Activated naive CD8-positive, alpha-beta T cell treated with anti-CD3 and anti-CD28 coated beads for 36 hours (primary cell): ENCODE measurements at regions not wholly inside any gene's neighbourhood (a gene's known extent, or its start where the extent isn't known, plus 50 kb on each side); places are given as distances from the start of the nearest gene placed in this dataset.

Source experiments
- DNase-seq: peaks from one replicate; pipeline ENCODE4 v3.0.0; 2021
- H3K27ac Mint-ChIP-seq: one replicate; pipeline ENCODE4 v1.8.0; 2022; ENCODE audit warnings: mild to moderate bottlenecking, moderate library complexity, mixed read lengths
- H3K27me3 Mint-ChIP-seq: one replicate; pipeline ENCODE4 v1.8.0; 2022; ENCODE audit warnings: mild to moderate bottlenecking, mixed read lengths
- H3K36me3 Mint-ChIP-seq: one replicate; pipeline ENCODE4 v1.8.0; 2021; ENCODE audit warnings: mild to moderate bottlenecking, mixed read lengths
- H3K4me1 Mint-ChIP-seq: one replicate; pipeline ENCODE4 v1.8.0; 2021; ENCODE audit warnings: mixed read lengths
- H3K4me3 Mint-ChIP-seq: one replicate; pipeline ENCODE4 v1.8.0; 2022; ENCODE audit warnings: mild to moderate bottlenecking, moderate library complexity, mixed read lengths
- H3K9me3 Mint-ChIP-seq: one replicate; pipeline ENCODE4 v1.8.0; 2022; ENCODE audit warnings: mixed read lengths

- Mint-ChIP-seq H3K9me3 (no peaks in the 10 kb centered on the region), H3K4me3 (no peak overlapping the region), H3K27me3 (no peaks in the 10 kb centered on the region), H3K4me1 (no peaks in the 10 kb centered on the region), H3K36me3 (no peaks in the 10 kb centered on the region), H3K27ac (no peak overlapping the region)
- no peak for DNase-seq
Measured at GRCh38 chr1:68322096-68322495, 89.8 kb upstream of the WLS start.

GRCh38 chr1:68321084-68321685 is 88.9 kb upstream of the WLS start:
- no peaks in the 10 kb centered on the region for H3K9me3 Mint-ChIP-seq
- H3K4me3 Mint-ChIP-seq, result no peak overlapping the region
- H3K27me3 Mint-ChIP-seq, result no peaks in the 10 kb centered on the region
- H3K36me3 Mint-ChIP-seq, result no peaks in the 10 kb centered on the region
- no peaks in the 10 kb centered on the region for H3K4me1 Mint-ChIP-seq
- no peak for DNase-seq
- no peak overlapping the region for H3K27ac Mint-ChIP-seq

GRCh38 chr1:68320349-68320748 is 88.0 kb upstream of the WLS start:
- Mint-ChIP-seq H3K4me3 (no peak overlapping the region), H3K4me1 (no peaks in the 10 kb centered on the region), H3K9me3 (no peaks in the 10 kb centered on the region), H3K27me3 (no peaks in the 10 kb centered on the region), H3K27ac (no peak overlapping the region), H3K36me3 (no peaks in the 10 kb centered on the region)
- no peak for DNase-seq

- H3K9me3 Mint-ChIP-seq, result no peaks in the 10 kb centered on the region
Measured at GRCh38 chr1:68319907-68320306, 87.6 kb upstream of the WLS start.

GRCh38 chr1:68317543-68317942 is 85.2 kb upstream of the WLS start:
- Mint-ChIP-seq H3K4me3 (no peak overlapping the region), H3K27ac (no peak overlapping the region), H3K36me3 (no peaks in the 10 kb centered on the region)

More at GRCh38 chr1:68319907-68320306, 87.6 kb upstream of the WLS start:
- DNase-seq, result no peak
- no peak overlapping the region for H3K4me3 Mint-ChIP-seq
- no peaks in the 10 kb centered on the region for H3K27me3 Mint-ChIP-seq
- no peaks in the 10 kb centered on the region for H3K36me3 Mint-ChIP-seq
- H3K4me1 Mint-ChIP-seq, result no peaks in the 10 kb centered on the region
- no peak overlapping the region for H3K27ac Mint-ChIP-seq

GRCh38 chr1:68314151-68314780 is 81.9 kb upstream of the WLS start:
- Mint-ChIP-seq H3K36me3 (no peaks in the 10 kb centered on the region), H3K27ac (no peak overlapping the region), H3K4me3 (no peak overlapping the region)

More at GRCh38 chr1:68317543-68317942, 85.2 kb upstream of the WLS start:
- H3K4me1 Mint-ChIP-seq, result no peaks in the 10 kb centered on the region
- H3K27me3 Mint-ChIP-seq, result no peaks in the 10 kb centered on the region
- DNase-seq, result no peak
- H3K9me3 Mint-ChIP-seq, result no peaks in the 10 kb centered on the region

GRCh38 chr1:68313735-68314134 is 81.4 kb upstream of the WLS start:
- H3K9me3 Mint-ChIP-seq, result no peaks in the 10 kb centered on the region
- no peak overlapping the region for H3K27ac Mint-ChIP-seq
- H3K27me3 Mint-ChIP-seq, result no peaks in the 10 kb centered on the region
- H3K4me1 Mint-ChIP-seq, result no peaks in the 10 kb centered on the region
- no peaks in the 10 kb centered on the region for H3K36me3 Mint-ChIP-seq
- no peak for DNase-seq
- no peak overlapping the region for H3K4me3 Mint-ChIP-seq

More at GRCh38 chr1:68314151-68314780, 81.9 kb upstream of the WLS start:
- no peak for DNase-seq
- Mint-ChIP-seq H3K4me1 (no peaks in the 10 kb centered on the region), H3K27me3 (no peaks in the 10 kb centered on the region), H3K9me3 (no peaks in the 10 kb centered on the region)

- Mint-ChIP-seq H3K36me3 (no peaks in the 10 kb centered on the region), H3K27ac (no peak overlapping the region), H3K4me1 (no peaks in the 10 kb centered on the region), H3K9me3 (no peaks in the 10 kb centered on the region), H3K4me3 (no peak overlapping the region), H3K27me3 (no peaks in the 10 kb centered on the region)
- DNase-seq, result no peak
Measured at GRCh38 chr1:68308034-68308433, 75.7 kb upstream of the WLS start.

- no peaks in the 10 kb centered on the region for H3K4me1 Mint-ChIP-seq
- H3K36me3 Mint-ChIP-seq, result no peaks in the 10 kb centered on the region
- no peak overlapping the region for H3K4me3 Mint-ChIP-seq
- H3K9me3 Mint-ChIP-seq, result no peaks in the 10 kb centered on the region
- H3K27me3 Mint-ChIP-seq, result no peaks in the 10 kb centered on the region
- no peak for DNase-seq
- no peak overlapping the region for H3K27ac Mint-ChIP-seq
Measured at GRCh38 chr1:68307378-68307787, 75.1 kb upstream of the WLS start.

- H3K9me3 Mint-ChIP-seq, result peaks cover 2% of the 10 kb centered on the region
- H3K27me3 Mint-ChIP-seq, result no peaks in the 10 kb centered on the region
- DNase-seq, result no peak
- no peaks in the 10 kb centered on the region for H3K36me3 Mint-ChIP-seq
- H3K4me1 Mint-ChIP-seq, result no peaks in the 10 kb centered on the region
- H3K27ac Mint-ChIP-seq, result no peak overlapping the region
- no peak overlapping the region for H3K4me3 Mint-ChIP-seq
Measured at GRCh38 chr1:68301471-68302001, 69.2 kb upstream of the WLS start.

GRCh38 chr1:68294367-68295066 is 62.2 kb upstream of the WLS start:
- no peaks in the 10 kb centered on the region for H3K4me1 Mint-ChIP-seq
- DNase-seq, result no peak
- no peak overlapping the region for H3K27ac Mint-ChIP-seq
- H3K27me3 Mint-ChIP-seq, result no peaks in the 10 kb centered on the region
- H3K4me3 Mint-ChIP-seq, result no peak overlapping the region
- H3K36me3 Mint-ChIP-seq, result no peaks in the 10 kb centered on the region
- no peaks in the 10 kb centered on the region for H3K9me3 Mint-ChIP-seq

- Mint-ChIP-seq H3K9me3 (no peaks in the 10 kb centered on the region), H3K27me3 (no peaks in the 10 kb centered on the region), H3K36me3 (no peaks in the 10 kb centered on the region), H3K4me3 (no peak overlapping the region), H3K27ac (no peak overlapping the region), H3K4me1 (no peaks in the 10 kb centered on the region)
- no peak for DNase-seq
Measured at GRCh38 chr1:68293609-68294366, 61.5 kb upstream of the WLS start.

GRCh38 chr1:68293122-68293521 is 60.8 kb upstream of the WLS start:
- no peaks in the 10 kb centered on the region for H3K27me3 Mint-ChIP-seq
- no peaks in the 10 kb centered on the region for H3K9me3 Mint-ChIP-seq
- H3K36me3 Mint-ChIP-seq, result no peaks in the 10 kb centered on the region
- no peak for DNase-seq
- H3K4me1 Mint-ChIP-seq, result no peaks in the 10 kb centered on the region
- H3K27ac Mint-ChIP-seq, result no peak overlapping the region
- H3K4me3 Mint-ChIP-seq, result no peak overlapping the region

- Mint-ChIP-seq H3K36me3 (no peaks in the 10 kb centered on the region), H3K4me1 (no peaks in the 10 kb centered on the region), H3K9me3 (no peaks in the 10 kb centered on the region), H3K27me3 (no peaks in the 10 kb centered on the region), H3K27ac (no peak overlapping the region), H3K4me3 (no peak overlapping the region)
- no peak for DNase-seq
Measured at GRCh38 chr1:68291688-68292384, 59.5 kb upstream of the WLS start.
